B cell (primary cell): ENCODE measurements at regions not wholly inside any gene's neighbourhood (a gene's known extent, or its start where the extent isn't known, plus 50 kb on each side); places are given as distances from the start of the nearest gene placed in this dataset.

Experiments used
- ATAC-seq: fragments of 200-7000 bp; cut with Tn5 transposase; one replicate; pipeline ENCODE4 v1.10.0; 2021; ENCODE audit warnings: low read depth, mild to moderate bottlenecking, moderate number of reproducible peaks, moderate library complexity
- CTCF ChIA-PET: fragments of 350-600 bp; sonication (Branson Sonifier 250); formaldehyde crosslinking; loops from one replicate; lab custom pipeline; 2021; ENCODE audit warnings: antibody characterized with exemption, inconsistent platforms; lab: Charles Lee
- POLR2A ChIA-PET: fragments of 350-600 bp; sonication (Branson Sonifier 250); formaldehyde crosslinking; loops from one replicate; lab custom pipeline; 2021; ENCODE audit warnings: antibody characterized with exemption; lab: Charles Lee
- DNase-seq: peaks from one replicate; pipeline ENCODE4 v3.0.0; 2013
- H2AFZ ChIP-seq: 2 replicates; pipeline ENCODE4 v1.6.1; 2012; ENCODE audit warnings: mild to moderate bottlenecking, low read depth, low read length; ENCODE audit not compliant: insufficient read depth, poor library complexity, severe bottlenecking
- H3K27ac ChIP-seq, 2 donors: 1 replicate in 1 of 2; 2 replicates in 1 of 2; pipeline ENCODE4 v1.5.1; 2012 to 2013; ENCODE audit warnings: low read length in 2 of 2, mild to moderate bottlenecking in 2 of 2, moderate library complexity in 1 of 2
- H3K27me3 ChIP-seq, 4 experiments: fragments of 200-600 bp in 1 of 4; sonication (generic) in 1 of 4; replicated peaks in 1 of 4; 1 replicate in 2 of 4; 2 replicates in 2 of 4; pipeline versions ENCODE4 v1.6.1 to v1.7.0; 2013 to 2016; ENCODE audit warnings: low read length in 3 of 4, mild to moderate bottlenecking in 2 of 4, mixed read lengths in 1 of 4, moderate library complexity in 1 of 4; ENCODE audit not compliant: insufficient read depth in 4 of 4, control insufficient read depth in 3 of 4; ENCODE audit errors: control extremely low read depth in 1 of 4
- H3K36me3 ChIP-seq, 2 experiments: replicated peaks in 1 of 2; 1 replicate in 1 of 2; 2 replicates in 1 of 2; pipeline versions ENCODE4 v1.6.1 to v1.7.1; 2013; ENCODE audit warnings: low read length in 1 of 2; ENCODE audit not compliant: insufficient read depth in 2 of 2, control insufficient read depth in 1 of 2; ENCODE audit errors: control extremely low read depth in 1 of 2, extremely low read depth in 1 of 2
- H3K4me1 ChIP-seq, 2 donors: fragments of 200-600 bp in 1 of 2; sonication (generic) in 1 of 2; 1 replicate in 1 of 2; 2 replicates in 1 of 2; pipeline versions ENCODE4 v1.5.1 to v1.6.1; 2013 to 2017; ENCODE audit warnings: low read length in 2 of 2; ENCODE audit not compliant: control insufficient read depth in 2 of 2, insufficient read depth in 2 of 2
- H3K4me2 ChIP-seq: replicated peaks from 2 replicates; pipeline ENCODE3; 2012; ENCODE audit warnings: mild to moderate bottlenecking, low read depth, low read length; ENCODE audit not compliant: poor library complexity, severe bottlenecking
- H3K4me3 ChIP-seq, 5 experiments: fragments of 200-600 bp in 1 of 5; sonication (generic) in 1 of 5; 1 replicate in 3 of 5; 2 replicates in 2 of 5; pipeline versions ENCODE4 v1.5.1 to v1.7.0; 2011 to 2016; ENCODE audit warnings: low read length in 4 of 5, mild to moderate bottlenecking in 4 of 5, low read depth in 2 of 5, control low read depth in 1 of 5, moderate library complexity in 1 of 5; ENCODE audit not compliant: insufficient read depth in 1 of 5; ENCODE audit errors: control extremely low read depth in 1 of 5, extremely low read depth in 1 of 5
- H3K79me2 ChIP-seq: fragments of 200-600 bp; sonication (generic); one replicate; pipeline ENCODE4 v1.6.0; 2016; ENCODE audit warnings: low read length; ENCODE audit not compliant: control insufficient read depth, insufficient read depth
- H3K9ac ChIP-seq: fragments of 200-600 bp; sonication (generic); 2 replicates; pipeline ENCODE4 v1.6.1; 2017; ENCODE audit warnings: mild to moderate bottlenecking, low read length, moderate library complexity
- H3K9me3 ChIP-seq, 3 donors: one replicate each; pipeline versions ENCODE4 v1.6.1 to v1.7.1; 2013; ENCODE audit warnings: low read length in 2 of 3; ENCODE audit not compliant: control insufficient read depth in 2 of 3, insufficient read depth in 1 of 3; ENCODE audit errors: control extremely low read depth in 1 of 3
- H4K20me1 ChIP-seq: 2 replicates; pipeline ENCODE4 v1.6.0; 2012; ENCODE audit warnings: mild to moderate bottlenecking, low read length; ENCODE audit not compliant: insufficient read depth, control insufficient read depth, poor library complexity, severe bottlenecking
- H3K27ac Mint-ChIP-seq: one replicate; pipeline ENCODE4 v1.8.0; 2021; ENCODE audit warnings: mixed read lengths
- H3K27me3 Mint-ChIP-seq: one replicate; pipeline ENCODE4 v1.8.0; 2021; ENCODE audit warnings: mixed read lengths
- H3K4me1 Mint-ChIP-seq: one replicate; pipeline ENCODE4 v1.8.0; 2021; ENCODE audit warnings: mixed read lengths
- H3K4me3 Mint-ChIP-seq: one replicate; pipeline ENCODE4 v1.8.0; 2021; ENCODE audit warnings: mixed read lengths
- H3K9me3 Mint-ChIP-seq: one replicate; pipeline ENCODE4 v1.8.0; 2022; ENCODE audit warnings: mixed read lengths; ENCODE audit not compliant: insufficient read depth
- EZH2 ChIP-seq: IDR thresholded peaks from 2 replicates; pipeline ENCODE4 v1.6.1; 2012; ENCODE audit warnings: borderline replicate concordance, low read depth, mild to moderate bottlenecking, moderate library complexity, low read length; ENCODE audit not compliant: insufficient read depth, poor library complexity, severe bottlenecking
- WGBS: methylation state at CpG from one replicate; pipeline ENCODE4 v1.1.5; 2013; ENCODE audit warnings: missing lambda C conversion rate; ENCODE audit not compliant: insufficient coverage; 5-methylcytosine and 5-hydroxymethylcytosine counted together
- intact Hi-C: fragments of 100-400 bp; cut with micrococcal nuclease; formaldehyde crosslinking; loops from one replicate; pipeline ENCODE4 v1.10.0; 2022
- TF ChIP-seq, protein P1 (sequence below): fragments of 200-600 bp; IDR thresholded peaks from one replicate; pipeline ENCODE4 v1.8.0; 2022; ENCODE audit warnings: antibody characterized with exemption, mild to moderate bottlenecking

DNA sequence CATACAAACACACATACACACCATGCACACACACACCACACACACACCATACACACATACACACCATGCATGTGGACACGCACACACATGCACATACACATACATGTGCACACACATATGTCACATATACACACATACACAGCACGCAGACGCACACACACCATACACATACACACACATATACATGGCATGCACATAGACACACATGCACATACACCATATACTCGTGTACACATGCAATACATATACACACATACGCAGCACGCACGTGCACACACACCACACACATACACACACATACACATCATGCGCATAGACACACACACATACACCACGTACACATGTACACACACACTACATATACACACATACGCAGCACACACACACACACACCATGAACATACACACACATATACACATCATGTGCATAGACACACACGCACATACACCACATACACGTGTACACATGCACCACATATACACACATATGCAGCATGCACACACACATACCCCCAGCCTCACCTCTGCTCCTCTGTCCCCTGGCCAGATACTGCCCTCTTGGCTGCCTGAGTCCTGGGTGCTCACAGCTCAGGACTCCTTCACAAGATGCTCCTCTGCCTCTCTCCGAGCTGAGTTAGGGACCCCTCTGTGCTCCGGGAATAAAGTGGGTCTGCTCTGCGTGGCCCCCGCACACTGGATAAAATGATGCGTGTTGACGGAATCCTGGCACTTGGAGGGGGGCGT lies 70.9 kb upstream of the ARHGEF7 start:
- H3K27me3 ChIP-seq = no peaks in the 10 kb centered on the region
- H3K4me1 ChIP-seq = peaks cover 3 to 8% of the 10 kb centered on the region in 2 donors
- H2AFZ ChIP-seq = no peak overlapping the region
- H3K36me3 ChIP-seq = no peaks in the 10 kb centered on the region
- no peak for TF ChIP-seq EZH2
- TF ChIP-seq, protein P1, sequence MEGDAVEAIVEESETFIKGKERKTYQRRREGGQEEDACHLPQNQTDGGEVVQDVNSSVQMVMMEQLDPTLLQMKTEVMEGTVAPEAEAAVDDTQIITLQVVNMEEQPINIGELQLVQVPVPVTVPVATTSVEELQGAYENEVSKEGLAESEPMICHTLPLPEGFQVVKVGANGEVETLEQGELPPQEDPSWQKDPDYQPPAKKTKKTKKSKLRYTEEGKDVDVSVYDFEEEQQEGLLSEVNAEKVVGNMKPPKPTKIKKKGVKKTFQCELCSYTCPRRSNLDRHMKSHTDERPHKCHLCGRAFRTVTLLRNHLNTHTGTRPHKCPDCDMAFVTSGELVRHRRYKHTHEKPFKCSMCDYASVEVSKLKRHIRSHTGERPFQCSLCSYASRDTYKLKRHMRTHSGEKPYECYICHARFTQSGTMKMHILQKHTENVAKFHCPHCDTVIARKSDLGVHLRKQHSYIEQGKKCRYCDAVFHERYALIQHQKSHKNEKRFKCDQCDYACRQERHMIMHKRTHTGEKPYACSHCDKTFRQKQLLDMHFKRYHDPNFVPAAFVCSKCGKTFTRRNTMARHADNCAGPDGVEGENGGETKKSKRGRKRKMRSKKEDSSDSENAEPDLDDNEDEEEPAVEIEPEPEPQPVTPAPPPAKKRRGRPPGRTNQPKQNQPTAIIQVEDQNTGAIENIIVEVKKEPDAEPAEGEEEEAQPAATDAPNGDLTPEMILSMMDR = no peak
- ATAC-seq = no peak
- H4K20me1 ChIP-seq = no peaks in the 10 kb centered on the region
- CTCF ChIA-PET = no interaction called here
- no peak overlapping the region for H3K27ac ChIP-seq
- intact Hi-C loops = no loop called here
- no peak overlapping the region for H3K27ac Mint-ChIP-seq
- H3K4me2 ChIP-seq = no peak overlapping the region
- H3K4me3 ChIP-seq = no peak overlapping the region
- no peak overlapping the region for H3K9ac ChIP-seq
- peaks cover 20% of the 10 kb centered on the region for H3K4me1 Mint-ChIP-seq
- no peak overlapping the region for H3K4me3 Mint-ChIP-seq
- H3K79me2 ChIP-seq = no peaks in the 10 kb centered on the region
- POLR2A ChIA-PET = interaction anchor here (0.6 kb wide), 1 partner anchor 84 kb away, joined by 4 read pairs; no protein-coding TSS in a partner anchor
- H3K9me3 Mint-ChIP-seq = no peaks in the 10 kb centered on the region
- 97% methylated on average over 19 of the region's 19 CpGs for WGBS
- peaks cover 21% of the 10 kb centered on the region for H3K27me3 Mint-ChIP-seq
- DNase-seq = no peak
- H3K9me3 ChIP-seq = peaks cover 0 to 2% (median 0%) of the 10 kb centered on the region in 3 donors

DNA sequence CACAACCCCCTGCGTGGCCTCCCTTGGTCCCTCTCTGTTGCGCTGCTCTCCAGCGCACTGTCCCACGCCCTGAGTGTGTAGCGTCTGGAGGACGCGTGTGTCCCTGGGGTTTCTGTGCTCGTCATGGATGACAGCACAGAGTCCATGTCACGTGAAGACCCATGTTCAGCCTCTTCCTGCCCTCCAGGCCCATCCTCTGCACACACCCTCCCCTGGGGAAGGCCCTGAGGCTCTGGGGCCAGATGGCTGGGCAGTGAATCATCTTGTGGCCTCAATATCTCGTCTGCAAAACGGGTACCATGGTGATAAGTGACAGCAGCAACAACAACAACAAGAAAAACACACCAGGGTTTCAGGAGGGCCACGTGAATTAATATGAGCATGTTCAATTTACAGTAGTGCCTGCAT lies 71.5 kb upstream of the ARHGEF7 start:
- Mint-ChIP-seq H3K27ac (peak overlapping the region; percentile 56), H3K27me3 (peaks cover 24% of the 10 kb centered on the region), H3K4me1 (peaks cover 20% of the 10 kb centered on the region), H3K9me3 (no peaks in the 10 kb centered on the region), H3K4me3 (no peak overlapping the region)
- no peaks in the 10 kb centered on the region for H3K27me3 ChIP-seq
- TF ChIP-seq, protein P1 = no peak
- no peak for TF ChIP-seq EZH2
- H4K20me1 ChIP-seq = no peaks in the 10 kb centered on the region
- peaks cover 3 to 8% of the 10 kb centered on the region in 2 donors for H3K4me1 ChIP-seq
- H3K9ac ChIP-seq = no peak overlapping the region
- no peak overlapping the region for H3K4me2 ChIP-seq
- H3K79me2 ChIP-seq = no peaks in the 10 kb centered on the region
- H3K4me3 ChIP-seq = no peak overlapping the region
- peaks cover 0 to 2% (median 0%) of the 10 kb centered on the region in 3 donors for H3K9me3 ChIP-seq
- intact Hi-C loops = no loop called here
- DNase-seq (no peak), ATAC-seq (peak; percentile 55)
- H2AFZ ChIP-seq = no peak overlapping the region
- ChIA-PET CTCF (no interaction called here), POLR2A (interaction anchor here (0.6 kb wide), 1 partner anchor 83 kb away, joined by 4 read pairs; no protein-coding TSS in a partner anchor)
- no peak overlapping the region for H3K27ac ChIP-seq
- H3K36me3 ChIP-seq = no peaks in the 10 kb centered on the region
- 71% methylated on average over 11 of the region's 12 CpGs for WGBS
